ENCODE measurements at regions not wholly inside any gene's neighbourhood (a gene's known extent, or its start where the extent isn't known, plus 50 kb on each side); places are given as distances from the start of the nearest gene placed in this dataset.

GRCh38 chr3:67828486-67829010, 174.1 kb upstream of the SUCLG2 start:
- TF ChIP-seq CTCF (IDR thresholded peaks at IDR 0.05) (no peak), POLR2A (IDR thresholded peaks at IDR 0.05) (no peak)
- H3K4me3 ChIP-seq, result no peak overlapping the region
- H3K36me3 ChIP-seq, result no peaks in the 10 kb centered on the region
- intact Hi-C loops (cut with DNase I), result no loop called here
- DNase-seq, result no peak
- 64 to 89% methylated on average over 1 of the region's 1 CpG for WGBS, 2 donors
- no peaks in the 10 kb centered on the region for H3K27me3 ChIP-seq
- peaks cover 0 to 12% (median 0%) of the 10 kb centered on the region in 3 donors for H3K9me3 ChIP-seq
- H3K27ac ChIP-seq, result no peak overlapping the region
- no peaks in the 10 kb centered on the region for H3K4me1 ChIP-seq

- Histone ChIP-seq H3K4me1 (no peaks in the 10 kb centered on the region), H3K36me3 (no peaks in the 10 kb centered on the region), H3K9me3 (no peaks in the 10 kb centered on the region), H3K27me3 (no peaks in the 10 kb centered on the region), H3K27ac (no peak overlapping the region), H3K4me3 (no peak overlapping the region)
- no peak for TF ChIP-seq POLR2A (IDR thresholded peaks at IDR 0.05)
- no peak for TF ChIP-seq CTCF (IDR thresholded peaks at IDR 0.05)
- intact Hi-C loops (cut with DNase I), result no loop called here
- DNase-seq, result no peak
- WGBS, 2 donors, result 65 to 89% methylated on average over 4 of the region's 4 CpGs
These were observed 166.7 kb upstream of the SUCLG2 start for GRCh38 chr3:67821135-67821534.

GRCh38 chr3:67819447-67819846, 165.0 kb upstream of the SUCLG2 start:
- Histone ChIP-seq H3K27me3 (no peaks in the 10 kb centered on the region), H3K9me3 (no peaks in the 10 kb centered on the region), H3K27ac (no peak overlapping the region), H3K4me3 (no peak overlapping the region), H3K4me1 (no peaks in the 10 kb centered on the region), H3K36me3 (no peaks in the 10 kb centered on the region)
- no peak for DNase-seq
- 47 to 58% methylated on average over 1 of the region's 1 CpG for WGBS, 2 donors
- intact Hi-C loops (cut with DNase I), result no loop called here
- no peak for TF ChIP-seq CTCF (IDR thresholded peaks at IDR 0.05)
- TF ChIP-seq POLR2A (IDR thresholded peaks at IDR 0.05), result no peak

- WGBS, 2 donors, result 58 to 75% methylated on average over 4 of the region's 4 CpGs
- TF ChIP-seq CTCF (IDR thresholded peaks at IDR 0.05), result no peak
- no peak for TF ChIP-seq POLR2A (IDR thresholded peaks at IDR 0.05)
- H3K27ac ChIP-seq, result no peak overlapping the region
- no peak for DNase-seq
- H3K27me3 ChIP-seq, result no peaks in the 10 kb centered on the region
- intact Hi-C loops (cut with DNase I), result no loop called here
- H3K4me1 ChIP-seq, result no peaks in the 10 kb centered on the region
- H3K4me3 ChIP-seq, result no peak overlapping the region
- H3K9me3 ChIP-seq, result no peaks in the 10 kb centered on the region
- H3K36me3 ChIP-seq, result no peaks in the 10 kb centered on the region
These were observed 155.0 kb upstream of the SUCLG2 start for GRCh38 chr3:67809370-67809935.

GRCh38 chr3:67808906-67809305, 154.5 kb upstream of the SUCLG2 start:
- Histone ChIP-seq H3K4me1 (no peaks in the 10 kb centered on the region), H3K27ac (no peak overlapping the region), H3K27me3 (no peaks in the 10 kb centered on the region), H3K36me3 (no peaks in the 10 kb centered on the region), H3K4me3 (no peak overlapping the region), H3K9me3 (no peaks in the 10 kb centered on the region)
- WGBS, 2 donors, result 51 to 73% methylated on average over 2 to 3 of the region's 3 CpGs
- DNase-seq, result no peak
- intact Hi-C loops (cut with DNase I), result no loop called here
- no peak for TF ChIP-seq CTCF (IDR thresholded peaks at IDR 0.05)
- no peak for TF ChIP-seq POLR2A (IDR thresholded peaks at IDR 0.05)
